Erythroblast (primary cell): ENCODE measurements at regions not wholly inside any gene's neighbourhood (a gene's known extent, or its start where the extent isn't known, plus 50 kb on each side); places are given as distances from the start of the nearest gene placed in this dataset.

ENCODE experiments used
- GATA1 ChIP-seq: IDR thresholded peaks from 2 replicates; pipeline ENCODE4 v1.6.1; 2011; ENCODE audit warnings: low read depth, mild to moderate bottlenecking, control low read depth, low read length, moderate library complexity
- POLR2A ChIP-seq: IDR thresholded peaks from 2 replicates; pipeline ENCODE4 v1.6.1; 2011; ENCODE audit warnings: mild to moderate bottlenecking, low read length

- TF ChIP-seq POLR2A (no peak), GATA1 (no peak)
These were observed 710.9 kb downstream of the CCSER2 start for GRCh38 chr10:85039311-85039710.
